Psoas muscle (tissue), 7 donors: ENCODE measurements at regions not wholly inside any gene's neighbourhood (a gene's known extent, or its start where the extent isn't known, plus 50 kb on each side); places are given as distances from the start of the nearest gene placed in this dataset.

Experiments used
- ATAC-seq, 4 donors: fragments of 200-7000 bp; cut with Tn5 transposase; one replicate each; pipeline ENCODE4 v1.9.1; 2020; ENCODE audit warnings: moderate library complexity in 3 of 4, mild to moderate bottlenecking in 2 of 4
- DNase-seq, 2 donors: peaks; one replicate each; pipeline ENCODE4 v3.0.0-alpha.2; 2020
- H3K27ac ChIP-seq: fragments of 200-600 bp; one replicate; pipeline ENCODE4 v1.8.0; 2022
- H3K27me3 ChIP-seq, 3 donors: fragments of 200-600 bp in 1 of 3; one replicate each; pipeline versions ENCODE4 v1.6.1 to v1.8.0; 2013 to 2022; ENCODE audit warnings: low read length in 2 of 3, mild to moderate bottlenecking in 2 of 3, moderate library complexity in 1 of 3; ENCODE audit not compliant: insufficient read depth in 3 of 3
- H3K36me3 ChIP-seq, 2 donors: fragments of 200-600 bp in 1 of 2; one replicate each; pipeline versions ENCODE4 v1.6.1 to v1.8.0; 2013 to 2022; ENCODE audit warnings: low read depth in 1 of 2, mild to moderate bottlenecking in 1 of 2, moderate library complexity in 1 of 2; ENCODE audit not compliant: insufficient read depth in 1 of 2
- H3K4me1 ChIP-seq: fragments of 200-600 bp; one replicate; pipeline ENCODE4 v1.8.0; 2022
- H3K4me3 ChIP-seq: fragments of 200-600 bp; one replicate; pipeline ENCODE4 v1.8.0; 2022; ENCODE audit warnings: mild to moderate bottlenecking
- H3K9me3 ChIP-seq: fragments of 200-600 bp; one replicate; pipeline ENCODE4 v1.8.0; 2022
- CTCF ChIP-seq: fragments of 200-600 bp; IDR thresholded peaks from one replicate; pipeline ENCODE4 v1.8.0; 2022; ENCODE audit warnings: antibody characterized with exemption
- WGBS, 3 donors: extraction: QIAGEN DNeasy Blood & Tissue Kit; methylation state at CpG; one replicate each; pipeline versions ENCODE4 v1.1.6 to v1.1.7; 2013; 5-methylcytosine and 5-hydroxymethylcytosine counted together
- intact Hi-C, 2 donors: fragments of 100-400 bp; cut with DNase I; formaldehyde crosslinking; loops; one replicate each; pipeline versions ENCODE4 v1.11.0 to v1.14.2; 2022
- donor health status: healthy with polysubstance abuse.
- donor health status: DM: no; HTN: no; CAD: no; lungs with moderate emphysema.
- donor health status: Bipolar disorder and iron deficiency.
- donor health status: healthy.
- donor health status: DM: yes; HTN: yes; CAD: no.
- donor health status: DM: no; HTN: no; CAD: no.
- donor health status: DM: yes; HTN: yes; CAD: no.

- Histone ChIP-seq H3K4me1 (no peaks in the 10 kb centered on the region), H3K36me3 (no peaks in the 10 kb centered on the region), H3K4me3 (no peak overlapping the region), H3K27ac (no peak overlapping the region), H3K9me3 (no peaks in the 10 kb centered on the region), H3K27me3 (no peaks in the 10 kb centered on the region)
- intact Hi-C loops = no loop called here
- no peak for DNase-seq
- no peak for ATAC-seq
- 92 to 97% (median 95%) methylated on average over 7 of the region's 7 CpGs for WGBS, 3 donors
- no peak for TF ChIP-seq CTCF
Measured at GRCh38 chr13:107097916-107098315, 530.0 kb upstream of the ARGLU1 start.

GRCh38 chr13:107095876-107096275 lies 527.9 kb upstream of the ARGLU1 start:
- DNase-seq (no peak), ATAC-seq (no peak)
- 64 to 77% (median 66%) methylated on average over 2 of the region's 2 CpGs for WGBS, 3 donors
- TF ChIP-seq CTCF = no peak
- no peak overlapping the region for H3K4me3 ChIP-seq
- H3K36me3 ChIP-seq = no peaks in the 10 kb centered on the region
- intact Hi-C loops = no loop called here
- no peaks in the 10 kb centered on the region for H3K27me3 ChIP-seq
- H3K4me1 ChIP-seq = no peaks in the 10 kb centered on the region
- H3K27ac ChIP-seq = no peak overlapping the region
- no peaks in the 10 kb centered on the region for H3K9me3 ChIP-seq

GRCh38 chr13:107091861-107092260 lies 523.9 kb upstream of the ARGLU1 start:
- no peaks in the 10 kb centered on the region for H3K36me3 ChIP-seq
- H3K27me3 ChIP-seq = no peaks in the 10 kb centered on the region
- ATAC-seq (no peak), DNase-seq (no peak)
- TF ChIP-seq CTCF = no peak
- intact Hi-C loops = no loop called here
- no peak overlapping the region for H3K27ac ChIP-seq
- no peaks in the 10 kb centered on the region for H3K4me1 ChIP-seq
- no peaks in the 10 kb centered on the region for H3K9me3 ChIP-seq
- 25 to 52% (median 29%) methylated on average over 1 of the region's 1 CpG for WGBS, 3 donors
- no peak overlapping the region for H3K4me3 ChIP-seq

- Histone ChIP-seq H3K4me1 (no peaks in the 10 kb centered on the region), H3K36me3 (no peaks in the 10 kb centered on the region), H3K27ac (no peak overlapping the region), H3K9me3 (no peaks in the 10 kb centered on the region), H3K4me3 (no peak overlapping the region), H3K27me3 (no peaks in the 10 kb centered on the region)
- intact Hi-C loops = no loop called here
- WGBS, 3 donors = 27 to 47% (median 29%) methylated on average over 2 of the region's 2 CpGs
- no peak for ATAC-seq
- no peak for TF ChIP-seq CTCF
- no peak for DNase-seq
Measured at GRCh38 chr13:107091428-107091827, 523.5 kb upstream of the ARGLU1 start.

GRCh38 chr13:107088061-107088460 lies 520.1 kb upstream of the ARGLU1 start:
- Histone ChIP-seq H3K4me3 (no peak overlapping the region), H3K4me1 (no peaks in the 10 kb centered on the region), H3K36me3 (no peaks in the 10 kb centered on the region), H3K27me3 (no peaks in the 10 kb centered on the region), H3K27ac (no peak overlapping the region), H3K9me3 (no peaks in the 10 kb centered on the region)
- no peak for TF ChIP-seq CTCF
- intact Hi-C loops = no loop called here
- ATAC-seq = no peak
- DNase-seq = no peak
- 48 to 53% (median 49%) methylated on average over 1 of the region's 1 CpG for WGBS, 3 donors
